ENCODE measurements at regions not wholly inside any gene's neighbourhood (a gene's known extent, or its start where the extent isn't known, plus 50 kb on each side); places are given as distances from the start of the nearest gene placed in this dataset.

DNA sequence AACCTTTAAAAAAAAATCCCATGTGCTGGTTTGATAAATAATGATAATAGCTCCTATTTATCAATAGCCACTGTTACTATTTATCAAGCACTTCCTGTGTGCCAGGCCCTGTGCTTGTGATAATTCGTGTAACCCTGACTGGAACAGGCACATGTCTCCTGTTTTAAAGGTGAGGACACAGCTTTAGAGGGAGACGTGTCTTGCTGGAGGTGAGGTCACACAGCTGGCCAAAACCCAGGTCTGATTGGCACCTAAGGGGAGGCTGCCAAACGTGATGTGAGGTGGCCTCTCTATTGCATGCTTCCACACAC, 156.6 kb downstream of the VRK1 start:
- Mint-ChIP-seq H3K36me3 (ENCODE audit: low read depth, unreplicated experiment) (no peaks in the 10 kb centered on the region), H3K4me3 (ENCODE audit: unreplicated experiment) (no peak overlapping the region), H3K9me3 (ENCODE audit: unreplicated experiment) (peaks cover 2% of the 10 kb centered on the region), H3K27ac (ENCODE audit: unreplicated experiment) (no peak overlapping the region), H3K4me1 (ENCODE audit: low read depth, unreplicated experiment) (peaks cover 2% of the 10 kb centered on the region), H3K27me3 (ENCODE audit: low read depth, unreplicated experiment) (no peaks in the 10 kb centered on the region)
- TF ChIP-seq EZH2 (IDR thresholded peaks at IDR 0.05; ENCODE audit: insufficient read depth, low read length): no peak
- TF ChIP-seq, protein P1, sequence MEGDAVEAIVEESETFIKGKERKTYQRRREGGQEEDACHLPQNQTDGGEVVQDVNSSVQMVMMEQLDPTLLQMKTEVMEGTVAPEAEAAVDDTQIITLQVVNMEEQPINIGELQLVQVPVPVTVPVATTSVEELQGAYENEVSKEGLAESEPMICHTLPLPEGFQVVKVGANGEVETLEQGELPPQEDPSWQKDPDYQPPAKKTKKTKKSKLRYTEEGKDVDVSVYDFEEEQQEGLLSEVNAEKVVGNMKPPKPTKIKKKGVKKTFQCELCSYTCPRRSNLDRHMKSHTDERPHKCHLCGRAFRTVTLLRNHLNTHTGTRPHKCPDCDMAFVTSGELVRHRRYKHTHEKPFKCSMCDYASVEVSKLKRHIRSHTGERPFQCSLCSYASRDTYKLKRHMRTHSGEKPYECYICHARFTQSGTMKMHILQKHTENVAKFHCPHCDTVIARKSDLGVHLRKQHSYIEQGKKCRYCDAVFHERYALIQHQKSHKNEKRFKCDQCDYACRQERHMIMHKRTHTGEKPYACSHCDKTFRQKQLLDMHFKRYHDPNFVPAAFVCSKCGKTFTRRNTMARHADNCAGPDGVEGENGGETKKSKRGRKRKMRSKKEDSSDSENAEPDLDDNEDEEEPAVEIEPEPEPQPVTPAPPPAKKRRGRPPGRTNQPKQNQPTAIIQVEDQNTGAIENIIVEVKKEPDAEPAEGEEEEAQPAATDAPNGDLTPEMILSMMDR (IDR thresholded peaks at IDR 0.05; ENCODE audit: insufficient read depth, low read depth, low read length): no peak
- no peak overlapping the region for H3K9ac ChIP-seq (ENCODE audit: low read length)
- H3K4me2 ChIP-seq (ENCODE audit: low read length): no peak overlapping the region
- H3K27me3 ChIP-seq (ENCODE audit: insufficient read depth, low read length): no peaks in the 10 kb centered on the region
- no peak overlapping the region for H2AFZ ChIP-seq (ENCODE audit: low read depth, low read length)
- H3K9me3 ChIP-seq (ENCODE audit: insufficient read depth, low read depth, low read length): peaks cover 2% of the 10 kb centered on the region
- H3K4me1 ChIP-seq (ENCODE audit: insufficient read depth, low read length): no peaks in the 10 kb centered on the region
- FAIRE-seq (no peak), DNase-seq (ENCODE audit: low read depth) (no peak)
- no peak overlapping the region for H3K4me3 ChIP-seq (ENCODE audit: insufficient read depth, low read depth, low read length)
- H3K27ac ChIP-seq (ENCODE audit: low read depth, low read length): no peak overlapping the region
- no peaks in the 10 kb centered on the region for H4K20me1 ChIP-seq (ENCODE audit: insufficient read depth, low read length)
- no peaks in the 10 kb centered on the region for H3K36me3 ChIP-seq (ENCODE audit: insufficient read depth, low read length)
- H3K79me2 ChIP-seq (ENCODE audit: insufficient read depth, low read length): no peaks in the 10 kb centered on the region

DNA sequence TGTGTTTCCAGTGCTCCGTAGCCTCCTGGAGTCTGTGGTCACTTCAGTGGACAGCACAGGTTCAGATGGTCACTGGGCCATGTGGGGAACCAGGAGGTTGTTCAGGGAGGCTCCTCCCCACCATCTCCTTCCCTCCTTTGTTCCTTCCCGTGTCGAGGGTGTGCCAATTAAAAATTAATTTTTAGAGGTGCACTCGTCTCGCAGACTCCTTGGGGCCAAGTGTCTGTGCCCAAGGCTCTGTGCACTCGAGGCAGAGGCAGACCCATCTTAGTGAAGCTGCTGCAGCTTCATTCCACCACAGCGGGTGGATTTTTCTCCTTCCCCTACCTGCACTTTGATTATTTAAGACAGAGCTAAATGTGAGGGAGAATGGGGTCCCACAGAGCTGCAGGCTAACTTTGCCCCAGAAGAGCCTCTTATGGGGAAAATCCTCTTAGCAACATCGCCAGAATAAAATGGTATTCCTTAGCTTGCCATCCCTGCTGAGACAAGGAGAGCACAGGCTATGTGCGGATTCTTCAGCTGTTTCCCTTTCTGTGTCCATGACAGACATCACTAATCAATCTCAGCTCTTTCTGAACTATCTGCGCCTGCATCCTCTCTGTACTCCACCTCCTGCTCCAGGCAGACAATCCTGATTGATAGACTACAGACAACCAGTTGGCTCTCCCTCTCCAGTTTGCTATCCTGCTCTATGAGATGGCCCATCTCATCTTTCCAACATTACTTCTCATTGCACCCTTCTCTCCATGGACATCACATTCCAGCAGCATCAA, 159.5 kb downstream of the VRK1 start:
- Histone ChIP-seq H4K20me1 (ENCODE audit: insufficient read depth, low read length) (no peaks in the 10 kb centered on the region), H3K9me3 (ENCODE audit: insufficient read depth, low read depth, low read length) (peaks cover 4% of the 10 kb centered on the region), H3K27me3 (ENCODE audit: insufficient read depth, low read length) (no peaks in the 10 kb centered on the region), H3K4me2 (ENCODE audit: low read length) (no peak overlapping the region), H2AFZ (ENCODE audit: low read depth, low read length) (no peak overlapping the region), H3K27ac (ENCODE audit: low read depth, low read length) (no peak overlapping the region), H3K79me2 (ENCODE audit: insufficient read depth, low read length) (no peaks in the 10 kb centered on the region), H3K9ac (ENCODE audit: low read length) (no peak overlapping the region), H3K4me3 (ENCODE audit: insufficient read depth, low read depth, low read length) (no peak overlapping the region), H3K4me1 (ENCODE audit: insufficient read depth, low read length) (no peaks in the 10 kb centered on the region), H3K36me3 (ENCODE audit: insufficient read depth, low read length) (no peaks in the 10 kb centered on the region)
- Mint-ChIP-seq H3K4me1 (ENCODE audit: low read depth, unreplicated experiment) (no peaks in the 10 kb centered on the region), H3K36me3 (ENCODE audit: low read depth, unreplicated experiment) (no peaks in the 10 kb centered on the region), H3K9me3 (ENCODE audit: unreplicated experiment) (peaks cover 5% of the 10 kb centered on the region), H3K27me3 (ENCODE audit: low read depth, unreplicated experiment) (no peaks in the 10 kb centered on the region), H3K27ac (ENCODE audit: unreplicated experiment) (no peak overlapping the region), H3K4me3 (ENCODE audit: unreplicated experiment) (no peak overlapping the region)
- no peak for FAIRE-seq
- TF ChIP-seq, protein P1 (IDR thresholded peaks at IDR 0.05; ENCODE audit: insufficient read depth, low read depth, low read length): no peak
- no peak for TF ChIP-seq EZH2 (IDR thresholded peaks at IDR 0.05; ENCODE audit: insufficient read depth, low read length)
- DNase-seq (ENCODE audit: low read depth): no peak

GRCh38 chr14:96958057-96958456, 160.9 kb downstream of the VRK1 start:
- Mint-ChIP-seq H3K4me1 (ENCODE audit: low read depth, unreplicated experiment) (no peaks in the 10 kb centered on the region), H3K36me3 (ENCODE audit: low read depth, unreplicated experiment) (no peaks in the 10 kb centered on the region)
- DNase-seq (ENCODE audit: low read depth): no peak

More at GRCh38 chr14:96958057-96958456, 160.9 kb downstream of the VRK1 start:
- no peak overlapping the region for H3K4me3 ChIP-seq (ENCODE audit: insufficient read depth, low read depth, low read length)
- no peak overlapping the region for H2AFZ ChIP-seq (ENCODE audit: low read depth, low read length)
- H3K9ac ChIP-seq (ENCODE audit: low read length): no peak overlapping the region
- no peaks in the 10 kb centered on the region for H3K27me3 ChIP-seq (ENCODE audit: insufficient read depth, low read length)
- no peak overlapping the region for H3K4me3 Mint-ChIP-seq (ENCODE audit: unreplicated experiment)
- no peak overlapping the region for H3K27ac ChIP-seq (ENCODE audit: low read depth, low read length)
- no peaks in the 10 kb centered on the region for H4K20me1 ChIP-seq (ENCODE audit: insufficient read depth, low read length)
- no peaks in the 10 kb centered on the region for H3K79me2 ChIP-seq (ENCODE audit: insufficient read depth, low read length)
- no peaks in the 10 kb centered on the region for H3K27me3 Mint-ChIP-seq (ENCODE audit: low read depth, unreplicated experiment)
- no peak for FAIRE-seq
- no peak overlapping the region for H3K27ac Mint-ChIP-seq (ENCODE audit: unreplicated experiment)
- H3K9me3 ChIP-seq (ENCODE audit: insufficient read depth, low read depth, low read length): peaks cover 4% of the 10 kb centered on the region
- peaks cover 6% of the 10 kb centered on the region for H3K9me3 Mint-ChIP-seq (ENCODE audit: unreplicated experiment)
- H3K36me3 ChIP-seq (ENCODE audit: insufficient read depth, low read length): no peaks in the 10 kb centered on the region
- no peak overlapping the region for H3K4me2 ChIP-seq (ENCODE audit: low read length)
- H3K4me1 ChIP-seq (ENCODE audit: insufficient read depth, low read length): no peaks in the 10 kb centered on the region
- no peak for TF ChIP-seq EZH2 (IDR thresholded peaks at IDR 0.05; ENCODE audit: insufficient read depth, low read length)
- TF ChIP-seq, protein P1 (IDR thresholded peaks at IDR 0.05; ENCODE audit: insufficient read depth, low read depth, low read length): no peak

Data from astrocyte (in vitro differentiated cells and primary cell).